ENCODE measurements at regions not wholly inside any gene's neighbourhood (a gene's known extent, or its start where the extent isn't known, plus 50 kb on each side); places are given as distances from the start of the nearest gene placed in this dataset.

DNA sequence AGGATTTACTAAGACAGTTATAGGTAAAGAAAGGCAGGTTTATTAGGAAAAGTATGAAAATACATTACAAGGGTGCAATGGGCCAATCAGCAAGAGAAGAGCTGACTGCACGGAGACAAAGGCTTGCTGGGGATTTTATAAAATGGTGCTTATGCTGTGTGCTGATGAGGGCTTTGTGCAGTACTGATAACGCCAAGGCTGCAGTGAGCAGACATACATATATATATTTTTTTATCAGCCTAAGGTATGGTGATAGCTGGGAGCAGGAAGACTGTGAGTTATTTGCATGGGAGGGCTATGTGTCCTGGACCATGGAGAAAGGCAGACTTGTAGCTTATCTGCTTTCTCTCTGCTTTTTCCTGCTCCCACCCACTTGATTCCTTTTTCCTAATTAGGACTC is 208.1 kb upstream of the ACTBL2 start:
- no peak for DNase-seq
- H3K4me3 Mint-ChIP-seq (ENCODE audit: unreplicated experiment), result no peak overlapping the region
- no peak for TF ChIP-seq CTCF (IDR thresholded peaks at IDR 0.05; ENCODE audit: partially characterized antibody, unreplicated experiment)
- no peaks in the 10 kb centered on the region for H3K27me3 Mint-ChIP-seq (ENCODE audit: unreplicated experiment)
- no peaks in the 10 kb centered on the region for H3K36me3 Mint-ChIP-seq (ENCODE audit: unreplicated experiment)
- H3K9me3 Mint-ChIP-seq (ENCODE audit: unreplicated experiment), result no peaks in the 10 kb centered on the region
- H3K27ac Mint-ChIP-seq (ENCODE audit: unreplicated experiment), result no peak overlapping the region
- H3K4me1 Mint-ChIP-seq (ENCODE audit: low read depth, unreplicated experiment), result peaks cover 1% of the 10 kb centered on the region

- TF ChIP-seq CTCF (IDR thresholded peaks at IDR 0.05; ENCODE audit: partially characterized antibody, unreplicated experiment), result no peak
- Mint-ChIP-seq H3K4me1 (ENCODE audit: low read depth, unreplicated experiment) (peaks cover 13% of the 10 kb centered on the region), H3K4me3 (ENCODE audit: unreplicated experiment) (no peak overlapping the region), H3K27me3 (ENCODE audit: unreplicated experiment) (peaks cover 1% of the 10 kb centered on the region), H3K36me3 (ENCODE audit: unreplicated experiment) (no peaks in the 10 kb centered on the region), H3K9me3 (ENCODE audit: unreplicated experiment) (peaks cover 1% of the 10 kb centered on the region), H3K27ac (ENCODE audit: unreplicated experiment) (no peak overlapping the region)
- no peak for DNase-seq
Observed at GRCh38 chr5:57687596-57687995, 205.0 kb upstream of the ACTBL2 start.

DNA sequence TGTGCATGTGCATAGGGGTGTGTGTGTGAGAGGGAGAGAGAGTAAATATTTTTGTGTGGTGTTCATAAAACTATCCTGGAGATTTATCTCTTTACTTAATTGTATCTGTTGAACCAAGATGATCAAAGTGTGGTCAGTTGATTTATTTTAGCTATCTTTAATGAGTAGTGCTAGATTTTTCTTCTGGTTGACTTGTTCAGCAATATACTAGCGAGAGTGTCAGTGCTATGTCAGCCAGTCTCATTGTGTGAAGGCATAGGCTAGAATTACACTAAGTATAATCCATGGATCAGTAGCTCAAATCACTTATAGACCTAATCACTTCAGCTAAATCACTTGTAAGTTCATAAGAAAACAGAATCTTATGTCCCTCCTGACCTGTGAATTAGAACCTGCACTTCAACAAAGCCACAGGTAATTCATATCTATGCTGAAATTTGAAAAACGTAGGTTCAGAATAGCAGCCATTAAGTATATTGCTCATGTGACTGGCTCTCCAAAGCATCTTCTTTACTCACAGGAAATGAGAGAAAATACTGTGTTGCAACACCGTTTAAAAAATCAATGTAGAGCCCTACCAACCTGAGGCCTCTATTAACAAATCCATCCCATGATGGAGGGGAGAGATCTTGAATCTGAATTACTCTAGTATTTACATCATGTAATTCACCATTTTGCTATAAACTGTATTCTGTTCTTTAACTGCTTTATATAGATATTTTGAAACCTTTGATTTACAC is 203.1 kb upstream of the ACTBL2 start:
- Mint-ChIP-seq H3K9me3 (ENCODE audit: unreplicated experiment) (peaks cover 1% of the 10 kb centered on the region), H3K4me3 (ENCODE audit: unreplicated experiment) (no peak overlapping the region), H3K27me3 (ENCODE audit: unreplicated experiment) (peaks cover 1% of the 10 kb centered on the region), H3K4me1 (ENCODE audit: low read depth, unreplicated experiment) (peaks cover 13% of the 10 kb centered on the region), H3K27ac (ENCODE audit: unreplicated experiment) (peak overlapping the region; percentile 15), H3K36me3 (ENCODE audit: unreplicated experiment) (no peaks in the 10 kb centered on the region)
- no peak for DNase-seq
- TF ChIP-seq CTCF (IDR thresholded peaks at IDR 0.05; ENCODE audit: partially characterized antibody, unreplicated experiment), result no peak

GRCh38 chr5:57684299-57684702 is 201.7 kb upstream of the ACTBL2 start:
- no peak for TF ChIP-seq CTCF (IDR thresholded peaks at IDR 0.05; ENCODE audit: partially characterized antibody, unreplicated experiment)
- peaks cover 1% of the 10 kb centered on the region for H3K9me3 Mint-ChIP-seq (ENCODE audit: unreplicated experiment)
- H3K36me3 Mint-ChIP-seq (ENCODE audit: unreplicated experiment), result no peaks in the 10 kb centered on the region
- peaks cover 13% of the 10 kb centered on the region for H3K4me1 Mint-ChIP-seq (ENCODE audit: low read depth, unreplicated experiment)
- H3K27ac Mint-ChIP-seq (ENCODE audit: unreplicated experiment), result peak overlapping the region; percentile 40
- H3K27me3 Mint-ChIP-seq (ENCODE audit: unreplicated experiment), result peaks cover 1% of the 10 kb centered on the region
- H3K4me3 Mint-ChIP-seq (ENCODE audit: unreplicated experiment), result no peak overlapping the region
- no peak for DNase-seq

DNA sequence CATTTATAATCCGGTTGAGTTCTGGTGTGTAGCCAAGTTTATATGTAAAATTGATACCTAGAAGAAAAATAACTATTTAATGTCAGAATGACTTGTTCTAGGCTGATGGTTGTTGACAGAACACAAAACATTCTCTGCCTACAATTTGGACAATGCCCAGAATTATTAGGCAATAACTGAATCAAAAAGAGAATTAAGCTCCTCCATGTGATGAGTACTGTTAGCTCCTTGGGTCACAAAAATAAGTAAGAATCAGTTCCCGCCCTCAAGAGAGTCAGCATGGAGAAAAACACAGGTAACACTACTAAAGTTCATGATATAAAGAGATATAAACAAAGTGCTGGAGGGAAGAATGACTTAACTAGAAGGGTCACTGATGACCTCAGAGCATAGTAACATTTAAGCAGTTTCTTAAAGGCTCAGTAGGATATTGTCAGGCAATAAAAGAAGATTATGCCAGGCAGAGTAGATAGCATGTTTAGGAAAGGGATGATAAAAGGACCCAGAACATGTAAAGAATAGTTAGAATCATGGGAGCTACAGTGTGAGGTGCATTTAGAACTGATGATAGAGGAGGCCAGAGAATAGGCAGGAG is 200.5 kb upstream of the ACTBL2 start:
- H3K27me3 Mint-ChIP-seq (ENCODE audit: unreplicated experiment), result peaks cover 1% of the 10 kb centered on the region
- H3K4me1 Mint-ChIP-seq (ENCODE audit: low read depth, unreplicated experiment), result peaks cover 13% of the 10 kb centered on the region
- no peak for DNase-seq
- H3K4me3 Mint-ChIP-seq (ENCODE audit: unreplicated experiment), result no peak overlapping the region
- peaks cover 1% of the 10 kb centered on the region for H3K9me3 Mint-ChIP-seq (ENCODE audit: unreplicated experiment)
- no peaks in the 10 kb centered on the region for H3K36me3 Mint-ChIP-seq (ENCODE audit: unreplicated experiment)
- no peak for TF ChIP-seq CTCF (IDR thresholded peaks at IDR 0.05; ENCODE audit: partially characterized antibody, unreplicated experiment)
- no peak overlapping the region for H3K27ac Mint-ChIP-seq (ENCODE audit: unreplicated experiment)
